HG02970 (cell line): ENCODE measurements at regions not wholly inside any gene's neighbourhood (a gene's known extent, or its start where the extent isn't known, plus 50 kb on each side); places are given as distances from the start of the nearest gene placed in this dataset.

ENCODE experiments used
- ATAC-seq: cut with Tn5 transposase; IDR thresholded peaks from one replicate; pipeline ENCODE4 v1.9.1; 2021; ENCODE audit warnings: mild to moderate bottlenecking, moderate library complexity, moderate number of reproducible peaks; ENCODE audit not compliant: unreplicated experiment, low FRiP score

GRCh38 chr11:98130117-98130625 is 890.6 kb upstream of the CNTN5 start:
- no peak for ATAC-seq

DNA sequence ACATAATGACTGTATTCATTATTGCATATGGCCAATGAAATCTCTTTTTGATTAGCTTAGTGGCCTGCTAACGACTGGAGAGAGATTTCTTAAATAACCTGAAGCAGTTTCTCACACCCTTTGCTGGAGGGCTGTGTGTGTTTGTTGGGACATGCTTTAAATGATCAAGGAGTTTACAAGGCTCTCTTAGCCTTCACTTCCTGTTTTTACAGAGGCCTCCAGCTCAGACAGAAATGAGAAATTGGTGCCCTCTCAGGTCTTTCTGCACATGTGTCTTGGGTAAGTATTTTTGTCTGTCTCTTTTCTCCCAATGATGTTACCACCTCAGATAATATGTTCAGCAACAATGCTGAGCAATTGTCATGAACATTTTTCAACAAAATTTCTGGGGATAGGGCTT is 884.4 kb upstream of the CNTN5 start:
- ATAC-seq = no peak

DNA sequence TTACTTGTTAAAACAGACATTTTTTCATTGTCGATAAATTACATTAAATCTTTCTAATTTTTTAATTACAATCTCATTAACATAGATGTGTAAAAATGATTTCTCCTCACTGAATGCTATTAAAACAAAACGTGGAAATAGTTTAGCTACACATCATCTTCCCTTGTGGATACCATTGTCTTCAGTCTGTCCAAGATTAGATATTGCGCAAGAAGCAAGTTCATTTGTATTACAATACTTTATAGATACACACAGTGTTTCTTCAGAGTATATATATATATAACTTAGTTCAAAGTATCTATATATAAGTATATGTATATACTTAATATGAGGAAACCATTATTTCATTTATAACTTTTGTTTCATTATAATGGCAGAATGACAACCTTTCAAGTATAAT is 883.3 kb upstream of the CNTN5 start:
- ATAC-seq = no peak

DNA sequence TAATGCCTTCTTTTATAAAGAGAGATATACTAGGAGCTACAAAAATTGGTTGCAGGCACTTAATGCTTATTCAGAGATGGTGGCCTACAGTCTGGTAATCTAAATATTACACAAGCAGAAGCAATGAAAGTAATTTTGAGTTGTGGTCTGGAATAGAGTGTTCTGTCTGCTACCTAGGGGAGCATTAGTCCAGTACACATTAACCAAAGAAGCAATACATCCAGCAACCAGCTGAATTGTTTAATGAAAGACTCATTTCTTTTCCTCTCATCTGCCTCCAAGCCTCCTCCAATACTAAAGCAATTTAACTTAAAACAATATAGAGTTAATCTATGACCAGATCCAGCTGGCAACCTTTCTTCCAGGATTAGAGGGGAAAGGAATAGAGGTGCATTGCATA is 877.1 kb upstream of the CNTN5 start:
- no peak for ATAC-seq

DNA sequence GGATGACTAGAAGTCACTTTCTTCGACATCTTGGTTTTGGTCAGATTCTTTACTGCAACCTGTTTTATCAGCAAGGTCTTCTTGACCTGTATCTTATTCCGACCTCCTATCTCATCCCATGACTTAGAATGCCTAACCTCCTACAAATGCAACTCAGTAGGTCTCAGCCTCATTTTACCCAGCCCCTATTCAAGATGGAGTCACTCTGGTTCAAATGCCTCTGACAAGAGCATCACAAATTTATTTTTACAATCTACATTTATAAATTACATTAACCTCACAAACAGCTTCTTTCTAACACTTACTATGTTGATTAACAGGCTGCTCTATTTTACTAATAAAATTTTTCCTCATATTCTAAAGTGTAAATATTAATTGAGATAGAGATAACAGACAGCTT is 867.0 kb upstream of the CNTN5 start:
- ATAC-seq = no peak

DNA sequence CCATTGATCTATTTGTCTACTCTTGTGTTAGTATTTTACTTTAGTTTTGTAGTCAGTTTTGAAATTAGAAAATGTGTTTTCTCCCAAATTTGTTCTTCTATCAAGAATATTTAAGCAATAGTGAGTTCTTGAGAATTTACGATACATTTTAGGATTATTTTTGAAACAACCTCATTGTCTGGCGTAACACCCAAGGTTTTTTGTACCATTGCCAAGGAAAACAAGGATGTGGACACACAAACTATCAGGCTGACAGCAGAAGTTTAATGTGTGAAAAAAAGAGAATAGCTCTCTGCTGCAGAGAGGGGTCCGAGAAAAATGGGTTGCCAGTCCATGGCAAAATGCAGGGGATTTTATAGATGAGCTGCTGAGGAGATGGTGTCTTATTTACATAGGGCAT is 865.1 kb upstream of the CNTN5 start:
- ATAC-seq = no peak

- ATAC-seq = no peak
These were observed 842.8 kb upstream of the CNTN5 start for GRCh38 chr11:98177925-98178324.

DNA sequence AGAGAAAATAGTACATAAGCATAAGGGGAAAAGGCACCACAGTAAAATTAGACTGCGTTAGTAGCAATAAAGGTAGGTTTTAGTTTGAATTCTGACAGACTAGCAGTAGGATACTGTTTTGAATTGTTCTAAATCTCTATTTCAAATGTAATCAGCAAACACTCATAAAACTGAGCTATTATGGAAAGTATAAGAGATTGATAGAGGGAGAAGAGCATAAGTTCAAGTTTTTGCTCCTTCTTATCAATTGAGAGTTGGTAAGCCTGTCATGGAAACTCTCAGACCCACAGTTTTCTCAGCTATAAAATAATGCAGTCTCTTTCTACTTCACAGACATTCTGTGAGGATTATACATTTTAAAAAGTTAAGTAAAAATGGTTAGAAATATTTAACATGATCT is 840.2 kb upstream of the CNTN5 start:
- ATAC-seq = no peak

DNA sequence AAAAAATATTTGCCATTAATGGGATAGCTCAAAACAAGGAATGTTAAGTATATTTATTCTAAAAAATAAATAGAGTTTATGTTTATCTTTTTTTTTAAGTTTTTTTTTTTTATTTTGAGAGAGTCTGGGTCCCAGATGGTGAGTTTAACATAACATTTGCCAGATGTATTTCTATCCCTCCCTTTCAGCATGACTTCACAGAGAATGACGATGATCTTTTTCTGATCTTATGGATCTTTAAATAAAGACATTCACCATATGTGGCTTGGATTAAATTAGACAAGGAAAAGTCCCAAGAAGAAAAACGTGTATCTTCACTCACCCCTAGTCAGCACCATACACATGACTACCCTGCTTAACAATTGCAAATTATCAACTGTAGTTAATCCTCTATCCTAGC is 839.8 kb upstream of the CNTN5 start:
- no peak for ATAC-seq

DNA sequence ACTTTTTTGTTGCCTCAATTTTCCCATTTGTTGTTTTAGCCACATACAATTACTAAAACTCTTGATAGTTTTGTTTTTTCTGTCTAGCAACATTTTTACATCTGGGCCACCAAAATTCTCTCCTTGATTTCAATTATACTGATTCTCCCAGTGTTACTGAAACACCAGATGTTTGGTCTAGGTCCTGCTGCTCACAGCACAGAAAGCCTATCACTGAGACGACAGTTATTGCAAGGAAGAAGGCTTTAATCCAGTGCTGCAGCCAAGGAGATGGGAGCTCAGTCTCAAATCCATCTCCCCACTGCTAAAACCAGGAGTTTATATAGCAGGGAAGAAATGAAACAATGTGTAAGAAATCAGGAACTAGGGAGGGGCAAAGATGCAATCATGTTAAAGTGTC is 837.7 kb upstream of the CNTN5 start:
- no peak for ATAC-seq

- no peak for ATAC-seq
These were observed 835.5 kb upstream of the CNTN5 start for GRCh38 chr11:98185245-98185644.

DNA sequence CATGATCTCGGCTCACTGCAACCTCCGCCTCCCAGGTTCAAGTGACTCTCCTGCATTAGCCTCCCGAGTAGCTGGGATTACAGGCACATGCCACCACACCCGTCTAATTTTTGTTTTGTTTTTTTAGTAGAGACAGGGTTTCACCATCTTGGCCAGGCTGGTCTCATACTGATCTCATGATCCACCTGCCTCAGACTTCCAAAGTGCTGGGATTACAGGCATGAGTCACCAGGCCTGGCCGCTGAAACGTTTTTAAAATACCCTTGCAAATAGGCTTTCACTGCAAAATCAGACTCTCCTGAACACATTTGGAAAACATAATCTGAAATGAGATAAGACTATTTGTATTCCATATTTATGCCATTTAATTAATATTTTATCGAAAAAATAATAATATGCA is 826.1 kb upstream of the CNTN5 start:
- no peak for ATAC-seq

DNA sequence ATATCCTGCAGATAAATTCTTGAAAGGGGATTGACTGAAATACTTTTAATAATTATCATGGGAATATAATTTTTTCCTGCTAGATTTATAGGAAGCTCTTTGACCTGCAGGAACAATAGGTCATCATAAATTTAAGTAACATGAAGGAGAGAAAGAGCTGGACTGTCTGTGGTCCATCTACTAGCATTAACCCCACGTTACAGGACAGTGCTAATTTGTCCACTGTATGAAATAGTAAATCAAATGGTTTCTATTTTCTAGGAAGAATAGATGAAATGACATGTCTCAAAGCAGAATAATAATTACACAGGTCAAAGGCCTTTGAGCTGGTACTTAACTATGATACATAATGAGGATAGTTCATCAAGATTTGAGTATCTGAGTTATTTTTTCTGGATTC is 825.4 kb upstream of the CNTN5 start:
- ATAC-seq = no peak

DNA sequence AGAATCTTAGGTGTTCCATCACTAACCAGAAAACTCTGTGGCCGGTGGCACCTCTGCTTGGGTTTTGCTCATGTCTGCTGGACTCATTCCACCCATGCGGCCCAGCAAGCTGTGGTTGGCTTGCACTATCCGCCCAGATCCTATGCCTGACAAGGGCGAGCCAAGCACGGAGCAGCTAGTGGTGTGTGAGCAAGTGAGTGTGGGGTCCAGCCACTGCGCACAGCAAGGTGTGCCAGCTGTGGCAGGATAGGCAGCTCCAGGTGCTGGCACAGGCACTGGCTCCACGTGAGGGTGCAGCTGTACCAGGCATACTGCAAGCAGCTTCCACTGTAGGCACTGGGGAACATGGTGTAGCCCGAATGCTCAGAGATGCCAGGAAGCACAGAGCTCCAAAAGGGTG is 813.7 kb upstream of the CNTN5 start:
- ATAC-seq = no peak

DNA sequence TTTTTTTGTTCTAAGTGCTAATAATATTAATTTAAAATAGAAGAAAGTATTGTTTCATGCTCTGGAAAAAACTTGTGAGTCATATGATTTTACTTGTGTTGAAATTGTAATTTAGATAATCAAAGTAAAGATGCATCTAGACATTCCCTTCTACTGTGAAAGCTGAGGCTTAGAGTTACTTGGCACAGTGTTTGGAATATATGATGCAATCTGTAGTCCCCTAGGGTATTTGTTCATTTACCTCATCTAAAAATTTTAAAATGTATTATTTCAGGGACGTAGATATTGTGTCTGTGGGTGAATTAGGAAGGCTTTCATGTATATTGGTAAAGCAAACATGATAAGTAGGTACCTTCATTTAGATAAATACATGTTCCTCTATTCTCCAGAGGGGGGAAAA is 793.5 kb upstream of the CNTN5 start:
- no peak for ATAC-seq

DNA sequence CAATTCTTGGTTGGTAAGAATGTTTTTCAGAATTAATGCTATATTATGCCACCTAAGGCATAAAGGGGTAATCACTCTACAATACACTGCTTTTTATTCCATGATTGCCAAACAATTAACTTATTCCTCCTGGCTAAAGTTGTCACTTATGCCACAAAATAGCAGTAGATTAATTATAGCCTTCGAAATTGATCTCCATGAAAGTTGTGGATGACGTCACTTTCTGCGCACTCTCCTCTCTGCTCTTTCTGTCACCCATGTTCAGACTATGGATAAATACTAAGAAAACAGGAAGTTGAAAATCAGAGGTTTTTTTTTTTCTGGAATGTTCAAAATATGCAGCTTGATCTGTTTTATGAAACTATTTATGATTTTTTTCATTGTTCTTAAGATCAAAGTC is 790.1 kb upstream of the CNTN5 start:
- ATAC-seq = no peak

DNA sequence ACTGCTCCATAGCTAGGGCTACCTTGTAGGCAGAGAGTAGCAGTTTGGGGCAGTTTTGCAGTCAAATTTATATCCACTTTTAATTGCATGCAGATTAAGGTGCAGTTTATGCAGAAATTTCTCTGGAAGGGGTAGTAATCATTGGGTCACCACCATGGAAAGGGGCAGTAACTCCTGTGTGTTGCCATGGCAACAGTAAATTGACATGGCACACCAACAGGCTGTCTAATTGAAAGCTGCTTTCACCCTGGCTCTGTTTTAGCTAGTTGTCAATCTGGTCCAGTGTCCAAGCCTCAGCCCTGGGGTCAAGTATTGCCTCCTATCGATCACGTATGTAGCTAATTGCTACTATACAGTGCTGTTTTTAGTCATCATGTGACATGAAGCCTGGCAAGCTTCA is 786.1 kb upstream of the CNTN5 start:
- no peak for ATAC-seq

GRCh38 chr11:98243897-98244296 is 776.9 kb upstream of the CNTN5 start:
- no peak for ATAC-seq

DNA sequence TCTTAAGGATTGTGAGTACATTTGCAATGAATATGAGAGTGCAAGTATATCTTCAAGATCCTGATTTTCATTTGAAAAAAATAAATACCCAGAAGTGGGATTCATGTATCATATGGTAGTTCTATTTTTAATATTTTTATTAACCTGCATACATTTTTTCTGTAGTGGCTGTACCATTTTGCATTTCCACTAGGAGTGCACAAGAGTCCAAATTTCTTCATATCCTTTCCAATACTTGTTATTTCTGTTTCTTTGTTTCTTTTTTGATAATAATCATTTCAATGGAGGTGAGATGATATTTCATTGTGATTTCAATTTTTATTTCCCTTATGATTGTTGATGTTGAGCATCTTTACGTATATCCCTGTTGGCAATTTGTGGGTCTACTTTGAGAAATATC is 759.8 kb upstream of the CNTN5 start:
- ATAC-seq = no peak

GRCh38 chr11:98277251-98277912 is 743.4 kb upstream of the CNTN5 start:
- no peak for ATAC-seq

- ATAC-seq = no peak
These were observed 731.0 kb upstream of the CNTN5 start for GRCh38 chr11:98289617-98290263.

- no peak for ATAC-seq
These were observed 724.5 kb upstream of the CNTN5 start for GRCh38 chr11:98296091-98296880.
